ENCODE measurements at regions not wholly inside any gene's neighbourhood (a gene's known extent, or its start where the extent isn't known, plus 50 kb on each side); places are given as distances from the start of the nearest gene placed in this dataset.

- Histone ChIP-seq H3K4ac (replicated peaks; ENCODE audit: insufficient read length, low read depth, low read length) (no peak overlapping the region), H3K9ac (replicated peaks in 1 of 4; ENCODE audit: extremely low read depth in 1 of 4, low read depth in 3 of 4, low read length in 3 of 4) (no peak overlapping the region), H3K79me1 (ENCODE audit: low read depth, low read length) (no peaks in the 10 kb centered on the region), H2BK12ac (ENCODE audit: low read depth, low read length) (no peak overlapping the region), H4K5ac (ENCODE audit: insufficient read length, low read depth, low read length) (no peak overlapping the region), H3K23me2 (ENCODE audit: low read depth, low read length) (no peaks in the 10 kb centered on the region), H4K20me1 (replicated peaks in 1 of 2; ENCODE audit: control insufficient read depth in 1 of 2, insufficient read depth in 2 of 2, low read length in 2 of 2) (no peaks in the 10 kb centered on the region), H2BK20ac (ENCODE audit: low read length) (no peak overlapping the region), H3K36me3 (ENCODE audit: control insufficient read depth in 2 of 4, insufficient read depth in 4 of 4, low read length in 3 of 4) (no peaks in the 10 kb centered on the region), H2BK120ac (replicated peaks; ENCODE audit: low read depth, low read length) (no peak overlapping the region), H3K4me2 (ENCODE audit: insufficient read depth in 1 of 2, low read depth in 2 of 2, low read length in 2 of 2) (no peak overlapping the region), H3K56ac (replicated peaks; ENCODE audit: insufficient read length, low read depth, low read length) (no peak overlapping the region), H3K9me3 (ENCODE audit: insufficient read depth in 2 of 2, low read depth in 1 of 2, low read length in 1 of 2) (no peaks in the 10 kb centered on the region), H2AK5ac (ENCODE audit: low read depth, low read length) (no peak overlapping the region), H3K79me2 (ENCODE audit: control insufficient read depth in 1 of 2, insufficient read depth in 2 of 2, low read length in 2 of 2) (no peaks in the 10 kb centered on the region), H2BK15ac (ENCODE audit: low read length) (no peak overlapping the region), H3K23ac (ENCODE audit: insufficient read length) (no peak overlapping the region), H2AFZ (ENCODE audit: low read length) (no peak overlapping the region), H4K91ac (replicated peaks; ENCODE audit: insufficient read length, low read length) (no peak overlapping the region), H4K8ac (ENCODE audit: extremely low read depth, insufficient read depth, low read length) (no peak overlapping the region), H3K27me3 (replicated peaks in 1 of 4; ENCODE audit: control insufficient read depth in 3 of 4, extremely low read depth in 1 of 4, insufficient read depth in 3 of 4, low read length in 3 of 4) (no peaks in the 10 kb centered on the region), H3K14ac (ENCODE audit: insufficient read length) (no peak overlapping the region), H3K4me1 (replicated peaks in 1 of 4; ENCODE audit: control insufficient read depth in 3 of 4, insufficient read depth in 4 of 4, low read length in 3 of 4) (no peaks in the 10 kb centered on the region), H3K27ac (ENCODE audit: low read depth, low read length) (no peak overlapping the region), H3K4me3 (ENCODE audit: extremely low read depth in 1 of 4, insufficient read depth in 2 of 4, low read depth in 3 of 4, low read length in 4 of 4) (no peak overlapping the region), H3K18ac (ENCODE audit: extremely low read depth, low read length) (no peak overlapping the region), H2BK5ac (ENCODE audit: low read depth, low read length) (no peak overlapping the region)
- FAIRE-seq = no peak
- POLR2A ChIA-PET (ENCODE audit: partially characterized antibody) = no interaction called here
- DNase-seq (ENCODE audit: low read depth in 1 of 2, low spot score in 2 of 2) = no peak
- CTCF ChIA-PET (ENCODE audit: partially characterized antibody) = interaction anchor here (1.2 kb wide), 1 partner anchor 341 kb away, joined by 3 read pairs; no protein-coding TSS in a partner anchor
- 78% methylated on average over 1 of the region's 1 CpG; no CpG with 5 or more reads in 1 of the 2 experiments for WGBS, 2 experiments (ENCODE audit: extremely low coverage in 1 of 2, insufficient coverage in 1 of 2, insufficient read length in 1 of 2, insufficient replicate concordance in 2 of 2, low coverage in 1 of 2, low lambda C conversion rate in 2 of 2, missing lambda C conversion rate in 1 of 2)
- no peak for TF ChIP-seq CHD7 (IDR thresholded peaks at IDR 0.05; ENCODE audit: insufficient replicate concordance, low read length)
These were observed 437.0 kb downstream of the BTBD3 start for GRCh38 chr20:12354725-12355124.

Measured in H1 (cell line).